IMR-90 (cell line): ENCODE measurements at regions not wholly inside any gene's neighbourhood (a gene's known extent, or its start where the extent isn't known, plus 50 kb on each side); places are given as distances from the start of the nearest gene placed in this dataset.

Experiments
- ATAC-seq: fragments of 200-7000 bp; cut with Tn5 transposase; 2 replicates; pipeline ENCODE4 v1.9.1; 2020; ENCODE audit warnings: low read depth, mild to moderate bottlenecking, moderate library complexity
- BruUV-seq: library from RNA; stranded (reverse); fragments of 400-500 nt; replicated peaks from 2 replicates; lab custom pipeline; 2021; lab: Mats Ljungman, UMichigan
- CTCF ChIA-PET: fragments of 300-600 bp; formaldehyde crosslinking; extraction: SDS; loops from one replicate; lab custom pipeline; 2021; ENCODE audit warnings: antibody characterized with exemption; lab: Yijun Ruan, JAX
- POLR2A ChIA-PET: fragments of 300-600 bp; sonication (Branson Sonifier 250); formaldehyde crosslinking; loops from one replicate; lab custom pipeline; 2022; ENCODE audit warnings: antibody characterized with exemption; ENCODE audit not compliant: unreplicated experiment; lab: Charles Lee
- DNase-seq: peaks from one replicate; pipeline ENCODE4 v3.0.0; 2013
- H2AFZ ChIP-seq: replicated peaks from 2 replicates; pipeline ENCODE3; 2013; ENCODE audit warnings: low read length, mild to moderate bottlenecking; ENCODE audit not compliant: poor library complexity
- H2AK5ac ChIP-seq: 2 replicates; pipeline ENCODE4 v1.6.1; 2013; ENCODE audit warnings: low read depth, low read length, inconsistent platforms
- H2AK9ac ChIP-seq: replicated peaks from 2 replicates; pipeline ENCODE3; 2013; ENCODE audit warnings: mild to moderate bottlenecking, low read depth, low read length, moderate library complexity; ENCODE audit not compliant: poor library complexity
- H2BK120ac ChIP-seq: 2 replicates; pipeline ENCODE4 v1.6.1; 2013; ENCODE audit warnings: low read depth, low read length, inconsistent platforms
- H2BK15ac ChIP-seq: 3 replicates; pipeline ENCODE4 v1.6.1; 2013; ENCODE audit warnings: low read depth, low read length, inconsistent platforms
- H2BK20ac ChIP-seq: 2 replicates; pipeline ENCODE4 v1.6.1; 2013; ENCODE audit warnings: low read depth, mild to moderate bottlenecking, inconsistent platforms, low read length, moderate library complexity
- H2BK5ac ChIP-seq: 2 replicates; pipeline ENCODE4 v1.6.1; 2013; ENCODE audit warnings: mild to moderate bottlenecking, low read depth, low read length, inconsistent platforms; ENCODE audit not compliant: poor library complexity, severe bottlenecking
- H3K14ac ChIP-seq: replicated peaks from 2 replicates; pipeline ENCODE4 v1.6.1; 2013; ENCODE audit warnings: low read depth, low read length, inconsistent platforms
- H3K18ac ChIP-seq: 2 replicates; pipeline ENCODE4 v1.6.1; 2013; ENCODE audit warnings: low read depth, low read length, control low read depth
- H3K23ac ChIP-seq: 2 replicates; pipeline ENCODE4 v1.6.1; 2013; ENCODE audit warnings: low read depth, low read length, inconsistent platforms
- H3K27ac ChIP-seq: 2 replicates; pipeline ENCODE4 v1.5.1; 2013; ENCODE audit warnings: mild to moderate bottlenecking, control low read depth, low read length; ENCODE audit not compliant: insufficient read depth
- H3K27me3 ChIP-seq: 2 replicates; pipeline ENCODE4 v1.6.1; 2013; ENCODE audit warnings: low read length; ENCODE audit not compliant: control insufficient read depth, insufficient read depth
- H3K36me3 ChIP-seq: 2 replicates; pipeline ENCODE4 v1.6.1; 2013; ENCODE audit warnings: low read length, mixed read lengths; ENCODE audit not compliant: control insufficient read depth, insufficient read depth
- H3K4ac ChIP-seq: 2 replicates; pipeline ENCODE4 v1.6.1; 2013; ENCODE audit warnings: low read depth, low read length, inconsistent platforms
- H3K4me1 ChIP-seq: 2 replicates; pipeline ENCODE4 v1.6.1; 2013; ENCODE audit warnings: low read length, mixed read lengths; ENCODE audit not compliant: control insufficient read depth, insufficient read depth
- H3K4me2 ChIP-seq: 2 replicates; pipeline ENCODE4 v1.6.1; 2013; ENCODE audit warnings: low read depth, mild to moderate bottlenecking, control low read depth, low read length, moderate library complexity
- H3K4me3 ChIP-seq: 2 replicates; pipeline ENCODE4 v1.5.1; 2013; ENCODE audit warnings: low read depth, mild to moderate bottlenecking, control low read depth, low read length, moderate library complexity; ENCODE audit not compliant: insufficient read depth
- H3K56ac ChIP-seq: 2 replicates; pipeline ENCODE4 v1.6.1; 2013; ENCODE audit warnings: low read length, inconsistent platforms; ENCODE audit not compliant: insufficient read depth; ENCODE audit errors: extremely low read depth
- H3K79me1 ChIP-seq, 2 experiments: 2 replicates each; pipeline ENCODE4 v1.6.1; 2013; ENCODE audit warnings: low read length in 2 of 2, inconsistent platforms in 1 of 2, low read depth in 1 of 2
- H3K9ac ChIP-seq: 2 replicates; pipeline ENCODE4 v1.6.1; 2013; ENCODE audit warnings: low read depth, low read length, control low read depth
- H3K9me1 ChIP-seq: 2 replicates; pipeline ENCODE4 v1.6.1; 2013; ENCODE audit warnings: low read length, inconsistent platforms; ENCODE audit not compliant: insufficient read depth
- H3K9me3 ChIP-seq: 2 replicates; pipeline ENCODE4 v1.6.1; 2013; ENCODE audit warnings: low read length; ENCODE audit not compliant: control insufficient read depth, insufficient read depth
- H4K20me1 ChIP-seq: 2 replicates; pipeline ENCODE4 v1.6.1; 2013; ENCODE audit warnings: low read length, inconsistent platforms; ENCODE audit not compliant: insufficient read depth
- H4K5ac ChIP-seq: 2 replicates; pipeline ENCODE4 v1.6.1; 2013; ENCODE audit warnings: mild to moderate bottlenecking, low read depth, low read length, control low read depth
- H4K8ac ChIP-seq, 2 experiments: 2 replicates each; pipeline ENCODE4 v1.6.1; 2013; ENCODE audit warnings: low read depth in 2 of 2, low read length in 2 of 2, control low read depth in 1 of 2, inconsistent platforms in 1 of 2
- H4K91ac ChIP-seq: 2 replicates; pipeline ENCODE4 v1.6.1; 2013; ENCODE audit warnings: low read depth, low read length, inconsistent platforms; ENCODE audit not compliant: insufficient read depth
- FOS ChIP-seq: fragments of 150-350 bp; IDR thresholded peaks from 2 replicates; pipeline ENCODE4 v1.6.1; 2016; ENCODE audit warnings: low read depth, low read length
- RFX5 ChIP-seq: IDR thresholded peaks from 2 replicates; pipeline ENCODE4 v1.8.0; 2012; ENCODE audit warnings: low read depth, mild to moderate bottlenecking, low read length, moderate library complexity
- WGBS, 2 experiments: methylation state at CpG; one replicate each; pipeline versions ENCODE4 v1.1.5 to v1.1.7; 2013; ENCODE audit warnings: missing lambda C conversion rate in 2 of 2; ENCODE audit not compliant: insufficient read length in 1 of 2; ENCODE audit errors: extremely low coverage in 2 of 2; 5-methylcytosine and 5-hydroxymethylcytosine counted together
- dilution Hi-C: fragments of 300-500 bp; cut with HindIII; formaldehyde crosslinking; loops from one replicate; pipeline ENCODE4 v1.14.3; 2018; ENCODE audit warnings: low sequenced_read_pairs; ENCODE audit not compliant: unreplicated experiment
- in situ Hi-C: fragments of 300-500 bp; cut with MboI; formaldehyde crosslinking; loops from 3 replicates; pipeline ENCODE4 v1.14.3; 2019; ENCODE audit warnings: low sequenced_read_pairs, inconsistent platforms, mixed read lengths
- intact Hi-C: fragments of 100-400 bp; cut with micrococcal nuclease; formaldehyde crosslinking; loops from 2 replicates; pipeline ENCODE4 v1.10.0; 2022

GRCh38 chr5:40017918-40018317, 593.1 kb upstream of the DAB2 start:
- Histone ChIP-seq H3K23ac (no peak overlapping the region), H3K9me3 (no peaks in the 10 kb centered on the region), H3K9me1 (no peaks in the 10 kb centered on the region), H4K20me1 (no peaks in the 10 kb centered on the region), H3K36me3 (no peaks in the 10 kb centered on the region), H2AK5ac (no peak overlapping the region), H3K14ac (no peak overlapping the region), H3K79me1 (no peaks in the 10 kb centered on the region), H3K27ac (no peak overlapping the region), H2BK120ac (no peak overlapping the region), H4K91ac (no peak overlapping the region), H3K4me1 (no peaks in the 10 kb centered on the region), H2BK20ac (no peak overlapping the region), H2AK9ac (no peak overlapping the region), H3K4me3 (no peak overlapping the region), H3K9ac (no peak overlapping the region), H3K4ac (no peak overlapping the region), H3K27me3 (peaks cover 3% of the 10 kb centered on the region; the same call in 1 of the 2 replicates), H3K56ac (no peak overlapping the region), H3K4me2 (no peak overlapping the region), H4K5ac (no peak overlapping the region), H3K18ac (no peak overlapping the region), H2BK15ac (no peak overlapping the region), H2AFZ (no peak overlapping the region), H2BK5ac (no peak overlapping the region), H4K8ac (no peak overlapping the region)
- ATAC-seq (no peak), DNase-seq (no peak)
- ChIA-PET CTCF (no interaction called here), POLR2A (no interaction called here)
- TF ChIP-seq FOS: no peak
- no peak for TF ChIP-seq RFX5
- intact Hi-C loops (no loop called here), in situ Hi-C loops (no loop called here), dilution Hi-C loops (no loop called here)
- BruUV-seq: no TSS peak
- WGBS, 2 experiments: 60% methylated on average over 1 of the region's 3 CpGs; no CpG with 5 or more reads in 1 of the 2 experiments
